Putamen (tissue), 1 donor: ENCODE measurements at regions not wholly inside any gene's neighbourhood (a gene's known extent, or its start where the extent isn't known, plus 50 kb on each side); places are given as distances from the start of the nearest gene placed in this dataset.
"Not testable (repeated sequence)": the region's sequence is repeated elsewhere in the genome, so short reads cannot be mapped to it uniquely, and the experiment has no call there.

Experiments
- DNase-seq: peaks from one replicate; pipeline ENCODE4 v3.0.0-alpha.2; 2016; ENCODE audit warnings: low spot score

DNA sequence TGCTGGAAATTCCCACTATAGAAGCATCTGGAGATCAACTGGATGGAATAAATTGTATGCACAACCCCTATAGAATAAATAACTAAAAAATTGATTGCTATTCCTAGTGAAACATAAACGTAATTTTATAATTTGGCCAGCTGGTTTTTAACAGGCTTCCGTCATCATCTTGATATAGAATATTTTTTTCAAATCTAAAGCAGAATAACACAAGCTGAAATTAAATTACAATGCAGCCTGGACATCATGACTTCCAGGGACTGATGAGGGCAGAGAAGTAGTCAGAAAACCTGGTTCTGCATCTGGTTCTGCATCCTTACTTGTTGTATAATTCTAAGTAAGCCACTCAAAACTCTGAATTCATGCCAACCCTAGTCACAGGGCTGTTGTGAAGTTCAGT is 146.1 kb downstream of the MEX3B start:
- no peak for DNase-seq

DNA sequence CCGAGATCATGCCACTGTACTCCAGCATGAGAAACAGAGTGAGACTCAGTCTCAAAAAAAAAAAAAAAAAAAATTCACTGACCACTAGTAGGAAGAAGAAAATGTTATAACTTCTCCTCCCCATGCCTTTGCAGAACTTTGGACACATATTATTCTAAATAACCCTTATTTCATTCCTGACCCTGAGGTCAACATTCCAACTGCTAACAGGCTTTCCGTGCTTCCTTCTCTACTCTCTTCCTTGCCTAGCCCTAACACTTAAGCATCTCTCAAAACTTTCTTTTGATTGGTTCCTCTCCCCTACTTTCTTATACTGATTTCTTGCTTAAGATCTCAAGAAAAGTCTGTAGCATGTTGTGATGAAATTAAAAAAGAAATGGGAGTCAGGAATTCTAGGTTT is 146.8 kb downstream of the MEX3B start:
- no peak for DNase-seq

DNA sequence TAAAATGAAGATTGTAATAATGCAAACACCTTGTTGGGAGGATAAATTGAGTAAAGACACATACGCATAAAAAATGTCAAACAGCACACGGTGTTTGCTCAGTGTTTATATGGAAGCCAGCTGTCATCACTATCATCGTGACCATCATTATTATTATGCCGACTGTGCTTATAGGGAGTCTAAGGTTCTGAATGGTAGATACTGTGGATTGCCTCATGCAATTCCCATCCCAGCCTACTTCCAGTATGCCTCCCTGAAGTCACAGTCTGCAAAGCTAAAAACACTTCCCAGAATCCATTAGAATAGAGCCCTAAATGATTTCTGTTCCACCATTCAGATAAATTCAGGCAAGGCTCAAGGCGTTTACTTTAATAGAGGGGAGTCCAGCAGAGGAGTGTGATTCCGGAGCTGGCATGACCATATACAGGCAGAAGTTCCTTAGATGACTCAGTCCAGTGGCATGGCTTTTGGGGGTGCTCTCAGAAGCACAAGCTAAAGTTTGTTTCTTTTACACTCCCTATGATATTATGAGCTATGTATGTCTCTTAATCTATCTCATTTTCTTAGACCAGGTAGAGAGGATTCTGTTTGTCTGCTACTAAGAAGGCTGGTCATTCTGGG is 148.7 kb downstream of the MEX3B start:
- DNase-seq, result no peak

DNA sequence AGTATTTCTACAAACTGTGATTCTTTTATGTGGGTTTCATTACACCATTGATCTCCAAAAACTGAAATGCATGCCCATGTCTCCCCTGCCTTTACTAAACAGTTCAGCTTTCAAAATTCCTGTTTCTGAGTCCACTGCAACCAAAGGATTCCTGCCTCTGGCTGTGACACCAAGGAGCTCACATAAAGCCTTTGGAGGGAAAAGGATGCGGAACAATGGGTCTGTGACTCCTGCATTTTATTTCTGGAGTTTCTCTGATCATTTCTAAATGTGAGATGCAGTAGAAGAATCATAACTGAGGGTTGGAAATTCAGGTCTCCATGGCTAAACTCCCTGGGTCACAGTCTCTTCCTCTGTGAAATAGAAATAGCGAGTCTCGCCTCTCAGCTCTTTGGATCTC is 149.5 kb downstream of the MEX3B start:
- DNase-seq, result no peak

DNA sequence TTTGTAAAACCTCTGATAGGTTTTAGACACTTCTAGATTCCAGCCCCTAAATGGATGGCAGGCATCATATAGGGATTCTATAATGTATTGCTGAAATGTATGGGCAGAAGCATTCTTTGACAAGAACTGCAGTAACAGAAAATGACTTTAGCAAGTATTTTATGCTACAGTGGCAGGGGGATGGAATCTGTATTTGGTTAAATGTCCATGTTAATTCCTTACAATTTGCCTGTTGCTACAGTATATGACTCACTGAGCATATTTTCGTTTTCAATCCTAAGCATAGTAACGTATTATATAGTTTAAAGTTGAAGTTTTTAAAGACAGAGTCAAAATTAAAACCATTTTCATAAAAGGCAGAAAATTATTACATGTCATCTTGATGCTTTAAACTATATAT is 150.1 kb downstream of the MEX3B start:
- DNase-seq, result no peak

DNA sequence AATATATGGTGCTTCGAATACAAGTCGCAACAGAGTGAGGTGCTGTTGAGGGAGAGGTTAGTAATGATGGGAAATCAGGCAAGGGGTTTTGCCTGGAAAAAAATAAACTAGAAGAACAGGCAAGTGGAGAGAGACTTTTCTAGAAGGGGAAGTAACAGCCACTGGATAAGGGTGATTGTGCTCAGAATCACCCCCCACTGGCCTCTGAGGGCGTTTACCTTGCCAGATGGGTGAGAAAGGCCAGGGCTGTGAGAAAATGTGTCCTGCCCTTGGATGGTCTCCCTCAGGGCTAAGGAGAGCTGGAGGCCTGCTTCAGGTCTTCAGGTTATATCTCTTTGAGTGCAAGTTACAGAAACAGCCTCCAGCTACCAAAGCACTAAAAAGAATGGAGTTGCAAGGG is 151.8 kb downstream of the MEX3B start:
- DNase-seq, result no peak

DNA sequence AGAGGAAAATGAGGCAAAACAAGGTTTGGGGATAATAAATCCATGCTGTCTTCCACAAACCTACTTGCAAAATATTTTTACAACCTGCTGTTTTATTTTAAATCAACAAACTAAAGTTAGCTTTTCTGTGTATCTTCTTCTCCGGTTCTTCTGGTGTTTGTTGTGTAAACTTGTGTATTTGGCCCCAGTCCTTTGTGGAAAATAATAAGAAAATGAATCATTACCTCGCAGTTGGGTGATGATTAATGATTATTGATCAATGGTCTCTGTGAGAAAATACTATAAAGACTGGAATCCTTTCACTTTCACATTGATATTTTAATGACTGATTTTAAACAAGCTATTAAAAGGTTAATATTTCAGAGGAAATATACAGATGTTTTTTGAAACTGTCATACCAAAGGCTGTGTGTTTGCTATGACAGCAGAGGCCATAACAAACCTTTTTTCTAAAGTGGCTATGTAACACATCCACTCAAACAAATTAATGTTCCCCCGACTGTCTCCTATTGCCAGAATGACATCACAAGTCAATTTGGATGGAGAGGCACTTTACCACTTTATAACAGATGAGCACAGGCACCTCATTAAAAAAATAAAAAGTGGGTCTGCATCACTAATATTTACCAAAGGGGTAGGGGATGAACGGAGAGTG is 152.5 kb downstream of the MEX3B start:
- no peak for DNase-seq

DNA sequence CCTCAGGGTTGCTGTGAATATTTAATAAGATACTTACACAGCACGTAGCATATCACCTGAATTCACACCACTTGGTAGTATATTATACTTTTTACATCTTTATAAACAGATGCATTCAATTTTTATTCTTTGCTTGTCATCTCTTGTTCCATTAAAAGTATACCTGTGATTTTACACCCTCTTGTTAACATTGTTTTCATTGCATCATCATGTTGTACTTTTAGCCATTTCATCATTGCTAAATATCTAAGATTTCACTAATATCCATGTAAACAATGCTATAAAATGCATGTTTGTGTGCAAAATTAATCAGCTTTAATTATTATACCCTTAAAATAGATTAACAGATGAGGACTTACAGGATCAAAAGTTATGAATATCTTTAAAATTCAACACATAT is 155.3 kb downstream of the MEX3B start:
- DNase-seq, result no peak

DNA sequence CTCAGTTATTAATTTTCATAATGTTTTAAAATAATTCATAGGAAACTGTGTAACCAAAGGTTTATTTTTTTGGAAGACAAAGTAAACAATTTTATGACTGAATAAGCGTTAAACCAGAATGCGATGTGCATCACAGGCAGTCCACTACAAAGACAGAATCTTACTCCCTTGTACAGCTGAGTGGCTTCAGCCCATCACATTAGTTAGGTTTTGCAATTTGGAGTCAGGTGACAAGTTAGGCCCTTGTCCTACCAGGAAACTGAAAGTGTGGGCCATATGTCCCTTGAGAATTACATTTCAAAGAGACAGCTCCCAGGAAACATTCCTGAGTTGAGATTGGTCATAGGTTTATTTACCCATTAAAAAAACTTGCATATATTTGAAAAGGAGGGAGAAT is 156.3 kb downstream of the MEX3B start:
- no peak for DNase-seq

DNA sequence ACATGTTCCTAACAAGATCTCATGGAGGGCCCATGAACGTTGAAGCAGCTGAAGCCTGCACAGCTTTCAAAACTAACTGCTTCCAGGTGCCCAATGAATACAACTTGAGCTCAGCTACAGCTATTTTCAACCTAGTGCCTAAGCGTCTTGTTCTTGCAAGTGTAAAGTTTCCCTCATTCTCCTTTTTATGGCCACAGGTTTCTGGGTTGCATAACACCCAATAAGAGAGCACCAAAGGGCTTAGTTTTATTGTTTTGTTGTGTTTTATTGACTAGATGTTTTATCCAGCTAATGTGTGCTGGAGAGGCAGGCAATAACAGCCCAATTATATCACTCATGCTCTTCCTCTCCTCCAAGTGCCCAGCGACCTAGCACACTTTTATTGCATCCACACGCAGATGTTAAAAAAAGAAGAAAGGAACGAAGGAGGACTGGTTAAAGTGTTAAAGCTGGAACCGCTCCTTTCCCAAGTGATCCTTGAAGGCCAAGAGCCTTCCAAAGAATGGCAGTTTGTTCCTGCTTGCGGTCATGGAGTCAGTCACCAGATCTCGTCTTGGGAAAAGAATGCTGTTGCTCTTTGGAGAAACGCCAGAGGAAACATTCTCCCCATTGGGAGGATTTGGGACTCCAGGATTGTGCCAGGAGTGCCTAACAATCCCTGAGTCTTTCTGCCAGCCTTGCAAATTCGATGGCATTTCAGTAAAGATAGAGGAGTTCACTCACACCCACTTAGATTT is 156.9 kb downstream of the MEX3B start:
- no peak for DNase-seq

DNA sequence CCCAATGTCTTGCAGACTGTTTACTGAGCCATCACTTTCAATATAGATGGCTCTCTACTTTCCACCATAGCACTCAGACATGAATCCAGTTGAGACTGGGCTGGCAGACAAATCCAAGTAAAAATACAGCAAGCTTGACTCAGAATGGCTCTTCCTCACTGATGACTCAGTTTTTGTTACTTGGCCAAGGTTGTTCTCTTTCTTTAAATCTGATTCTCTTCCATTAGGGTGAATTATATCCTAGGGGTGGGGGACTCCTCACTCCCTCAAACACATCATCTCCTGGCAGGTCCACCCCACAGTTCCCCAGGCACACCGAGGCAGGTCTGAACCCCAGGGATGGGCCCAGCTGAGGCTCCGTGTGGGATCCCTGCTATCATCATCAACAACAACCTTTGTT is 157.9 kb downstream of the MEX3B start:
- no peak for DNase-seq

DNA sequence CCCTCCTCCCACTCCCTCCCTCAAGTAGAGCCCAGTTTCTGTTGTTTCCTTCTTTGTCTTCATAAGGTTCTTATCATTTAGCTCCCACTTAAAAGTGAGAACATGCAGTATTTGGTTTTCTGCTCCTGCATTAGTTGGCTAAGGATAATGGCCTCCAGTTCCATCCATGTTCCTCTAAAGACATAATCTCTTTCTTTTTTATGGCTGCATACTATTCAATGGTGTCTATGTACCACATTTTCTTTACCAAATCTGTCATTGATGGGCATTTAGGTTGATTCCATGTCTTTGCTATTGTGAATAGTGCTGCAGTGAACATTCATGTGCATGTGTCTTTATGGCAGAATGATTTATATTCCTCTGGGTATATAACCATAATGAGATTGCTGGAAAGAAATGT is 158.6 kb downstream of the MEX3B start:
- DNase-seq, result not testable (repeated sequence)

DNA sequence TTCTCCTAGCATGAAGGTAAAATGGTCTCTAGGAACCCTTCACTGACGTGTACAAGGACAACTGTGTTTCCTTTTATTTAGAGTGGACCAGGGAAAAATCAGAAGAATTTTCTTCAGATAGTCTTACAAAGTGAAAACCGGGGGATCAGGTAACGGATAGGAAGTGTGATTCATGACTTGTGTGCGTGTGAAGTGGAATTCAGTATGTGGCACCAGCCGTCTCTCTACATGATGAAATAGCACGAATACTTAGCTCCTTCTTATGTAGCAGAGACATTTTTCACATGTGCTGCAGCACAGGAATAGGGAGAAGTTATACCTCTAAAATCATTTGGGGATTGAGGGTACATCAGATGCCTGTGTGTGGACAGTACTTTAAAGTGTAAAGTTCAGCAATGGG is 159.2 kb downstream of the MEX3B start:
- no peak for DNase-seq

DNA sequence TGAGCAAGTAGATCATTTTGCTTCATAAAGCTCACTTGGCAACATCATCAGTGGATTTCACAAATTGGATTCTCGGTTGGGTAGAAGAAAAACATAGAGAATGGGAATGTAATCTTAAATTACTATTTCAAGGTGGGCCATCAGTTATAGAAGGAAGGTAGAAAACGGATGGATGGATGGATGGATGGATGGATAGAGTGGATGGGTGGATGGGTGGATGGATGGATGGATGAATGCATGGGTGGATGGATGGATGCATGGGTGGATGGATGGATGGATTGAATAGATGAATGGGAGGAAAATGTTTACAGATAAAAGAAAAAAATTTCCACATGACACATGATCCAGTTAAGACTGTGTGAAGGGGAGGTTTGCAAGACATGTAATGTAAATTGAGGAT is 159.7 kb downstream of the MEX3B start:
- DNase-seq, result no peak

DNA sequence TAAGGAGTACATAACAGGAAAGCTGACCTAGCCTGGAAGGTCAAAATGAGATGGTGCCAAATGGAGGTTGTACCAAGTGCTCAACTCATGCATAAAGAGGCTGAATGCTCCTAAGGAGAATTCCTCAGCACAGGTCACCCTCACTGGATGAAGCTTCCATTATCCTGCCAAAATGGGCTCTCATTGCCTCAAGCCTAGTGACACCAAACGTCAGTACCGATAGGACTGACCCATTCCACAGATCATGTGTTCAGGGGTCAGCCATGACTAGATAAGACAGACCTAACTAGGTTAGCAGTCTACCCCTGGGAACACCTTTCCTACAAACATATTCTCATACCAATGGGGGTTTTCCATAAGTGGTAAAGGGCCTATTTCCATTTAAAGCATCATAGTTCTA is 160.7 kb downstream of the MEX3B start:
- no peak for DNase-seq

DNA sequence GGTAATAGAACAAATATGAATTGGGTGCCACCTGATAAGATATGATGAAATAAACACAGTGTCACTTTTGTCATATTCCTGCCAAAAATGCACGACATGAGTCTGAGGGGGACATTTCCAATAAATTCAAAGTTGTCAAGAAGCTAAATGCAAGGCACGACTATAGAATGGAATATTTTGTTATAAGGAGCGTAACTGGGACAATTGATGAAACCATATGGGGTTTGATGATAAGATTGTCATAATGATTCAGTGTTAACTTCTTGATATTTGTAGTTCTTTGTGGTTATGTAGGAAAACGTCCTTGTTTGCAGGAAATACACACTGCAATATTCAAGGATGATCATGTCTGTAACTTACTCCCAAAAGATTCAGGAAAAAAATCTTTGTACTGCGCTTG is 163.3 kb downstream of the MEX3B start:
- DNase-seq, result no peak

DNA sequence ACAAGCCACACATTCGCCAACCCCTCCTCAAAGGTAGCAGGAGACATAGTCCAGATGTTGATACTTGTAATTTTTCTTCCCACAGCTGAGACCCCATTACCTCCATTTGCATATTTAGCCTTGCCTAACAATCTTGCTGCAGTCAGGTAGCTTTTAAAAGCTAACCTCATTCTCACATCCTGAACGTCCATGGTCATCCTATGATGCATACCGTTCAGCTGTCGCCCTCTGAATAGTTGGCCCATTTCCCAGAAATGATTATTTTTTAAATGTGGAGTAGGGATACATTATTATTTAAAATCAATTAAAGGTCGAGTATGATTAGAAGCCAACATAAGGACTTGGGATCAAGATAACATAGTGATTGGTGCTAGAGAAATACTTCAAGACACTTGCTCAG is 165.0 kb downstream of the MEX3B start:
- no peak for DNase-seq

DNA sequence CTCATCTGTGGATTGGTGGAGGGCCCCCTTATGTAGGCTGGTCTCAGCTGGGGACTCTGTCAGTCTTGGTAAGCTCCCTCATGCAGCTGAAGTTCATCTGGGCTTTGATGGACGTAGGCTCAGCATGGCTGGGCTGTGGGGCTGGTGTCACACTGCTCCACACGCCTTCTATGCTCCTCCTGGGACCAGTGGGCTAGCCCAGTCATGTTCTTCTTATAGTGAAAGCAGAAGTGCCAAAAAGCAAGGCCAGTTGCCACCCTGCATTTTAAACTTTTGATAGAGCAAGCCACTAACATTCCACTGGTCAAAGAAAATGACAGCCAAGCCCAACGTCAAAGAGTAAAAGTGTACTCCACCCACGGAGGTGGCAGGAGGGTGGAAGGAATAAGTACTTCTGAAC is 165.5 kb downstream of the MEX3B start:
- DNase-seq, result no peak

DNA sequence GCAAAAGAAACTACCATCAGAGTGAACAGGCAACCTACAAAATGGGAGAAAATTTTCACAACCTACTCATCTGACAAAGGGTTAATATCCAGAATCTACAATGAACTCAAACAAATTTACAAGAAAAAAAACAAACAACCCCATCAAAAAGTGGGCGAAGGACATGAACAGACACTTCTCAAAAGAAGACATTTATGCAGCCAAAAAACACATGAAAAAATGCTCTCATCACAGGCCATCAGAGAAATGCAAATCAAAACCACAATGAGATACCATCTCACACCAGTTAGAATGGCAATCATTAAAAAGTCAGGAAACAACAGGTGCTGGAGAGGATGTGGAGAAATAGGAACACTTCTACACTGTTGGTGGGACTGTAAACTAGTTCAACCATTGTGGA is 170.1 kb downstream of the MEX3B start:
- DNase-seq, result not testable (repeated sequence)

DNA sequence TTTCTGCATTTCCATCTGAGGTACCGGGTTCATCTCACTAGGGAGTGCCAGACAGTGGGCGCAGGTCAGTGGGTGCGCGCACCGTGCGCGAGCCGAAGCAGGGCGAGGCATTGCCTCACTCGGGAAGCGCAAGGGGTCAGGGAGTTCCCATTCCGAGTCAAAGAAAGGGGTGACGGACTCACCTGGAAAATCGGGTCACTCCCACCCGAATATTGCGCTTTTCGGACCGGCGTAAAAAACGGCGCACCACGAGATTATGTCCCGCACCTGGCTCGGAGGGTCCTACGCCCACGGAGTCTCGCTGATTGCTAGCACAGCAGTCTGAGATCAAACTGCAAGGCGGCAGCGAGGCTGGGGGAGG is 175.1 kb downstream of the MEX3B start:
- not testable (repeated sequence) for DNase-seq

DNA sequence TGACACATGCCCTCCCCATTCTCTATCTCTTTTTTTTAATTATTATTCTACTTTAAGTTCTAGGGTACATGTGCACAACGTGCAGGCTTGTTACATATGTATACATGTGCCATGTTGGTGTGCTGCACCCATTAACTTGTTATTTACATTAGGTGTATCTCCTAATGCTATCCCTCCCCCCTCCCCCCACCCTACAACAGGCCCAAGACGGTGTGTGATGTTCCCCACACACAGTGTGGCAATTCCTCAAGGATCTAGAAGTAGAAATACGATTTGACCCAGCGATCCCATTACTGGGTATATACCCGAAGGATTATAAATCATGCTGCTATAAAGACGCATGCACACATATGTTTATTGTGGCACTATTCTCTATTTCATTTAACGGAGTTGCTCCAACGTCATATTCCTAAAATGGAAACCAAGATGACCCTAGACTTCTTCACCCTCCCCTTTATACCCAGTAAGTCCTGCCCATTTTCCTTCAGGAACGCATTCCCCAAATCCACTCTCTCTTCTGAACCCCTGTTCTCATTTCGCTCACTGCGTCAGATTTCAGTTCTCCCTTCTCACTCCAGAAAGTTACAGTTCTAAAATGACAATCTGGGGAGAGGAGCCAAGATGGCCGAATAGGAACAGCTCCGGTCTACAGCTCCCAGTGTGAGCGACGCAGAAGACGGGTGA is 175.6 kb downstream of the MEX3B start:
- not testable (repeated sequence) for DNase-seq

DNA sequence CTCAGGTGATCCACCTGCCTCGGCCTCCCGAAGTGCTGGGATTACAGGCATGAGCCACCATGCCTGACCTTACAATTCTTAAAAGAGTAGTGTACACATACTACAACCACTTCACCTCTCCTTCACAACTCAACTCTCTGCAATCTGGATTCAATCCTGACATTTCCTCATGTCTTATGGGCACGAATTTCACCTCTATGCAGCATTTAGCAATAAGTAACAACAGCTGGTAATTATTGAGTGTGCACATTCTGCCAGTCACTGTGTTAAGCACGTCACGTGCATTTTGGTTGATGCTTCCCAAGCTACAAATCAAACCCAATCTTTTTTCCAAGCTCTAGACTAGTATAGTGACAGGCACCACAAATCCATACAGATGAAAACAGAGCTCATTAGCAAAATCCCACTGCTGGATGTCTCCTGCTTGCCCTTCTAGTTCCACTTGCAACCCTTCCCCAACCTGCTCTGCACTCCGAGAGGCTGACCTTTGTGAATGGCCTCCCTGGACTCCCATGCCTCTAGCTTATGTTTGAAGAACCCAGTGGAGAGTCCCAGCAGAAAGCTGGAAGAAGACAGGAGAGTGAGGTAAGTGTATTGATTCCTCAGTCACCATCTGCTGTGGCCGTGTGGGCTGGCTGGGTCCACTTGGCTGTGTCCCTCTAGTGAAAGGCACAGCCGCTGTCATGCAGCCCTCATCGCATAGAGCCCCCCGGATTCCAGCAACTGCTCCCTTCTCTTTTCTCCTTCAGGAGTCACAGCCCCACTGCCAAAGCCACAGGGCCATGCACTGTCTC is 176.5 kb downstream of the MEX3B start:
- DNase-seq, result no peak
